COLO668 (cell line): ENCODE measurements at regions not wholly inside any gene's neighbourhood (a gene's known extent, or its start where the extent isn't known, plus 50 kb on each side); places are given as distances from the start of the nearest gene placed in this dataset.

Experiments
- DNase-seq: peaks from one replicate; lab custom pipeline; 2025; ENCODE audit not compliant: unreplicated experiment; lab: John Stamatoyannopoulos, UW

DNA sequence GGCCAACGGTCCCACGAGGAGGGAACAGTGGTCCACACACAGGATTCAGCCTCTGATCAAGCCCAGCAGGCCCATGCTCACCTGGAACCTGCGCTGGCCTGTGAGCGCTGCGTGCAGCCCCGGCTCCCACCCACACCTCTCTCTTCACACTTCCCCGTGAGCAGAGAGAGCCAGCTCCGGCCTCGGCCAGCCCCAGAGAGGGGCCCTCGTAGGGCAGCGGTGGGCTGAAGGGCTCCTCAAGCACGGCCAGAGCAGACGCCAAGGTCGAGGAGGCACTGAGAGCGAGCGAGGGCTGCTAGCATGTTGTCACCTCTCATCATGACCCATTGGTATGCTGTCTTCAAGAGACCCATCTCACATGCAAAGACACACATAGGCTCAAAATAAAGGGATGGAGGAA lies 83.0 kb upstream of the FMR1 start:
- DNase-seq = no peak

DNA sequence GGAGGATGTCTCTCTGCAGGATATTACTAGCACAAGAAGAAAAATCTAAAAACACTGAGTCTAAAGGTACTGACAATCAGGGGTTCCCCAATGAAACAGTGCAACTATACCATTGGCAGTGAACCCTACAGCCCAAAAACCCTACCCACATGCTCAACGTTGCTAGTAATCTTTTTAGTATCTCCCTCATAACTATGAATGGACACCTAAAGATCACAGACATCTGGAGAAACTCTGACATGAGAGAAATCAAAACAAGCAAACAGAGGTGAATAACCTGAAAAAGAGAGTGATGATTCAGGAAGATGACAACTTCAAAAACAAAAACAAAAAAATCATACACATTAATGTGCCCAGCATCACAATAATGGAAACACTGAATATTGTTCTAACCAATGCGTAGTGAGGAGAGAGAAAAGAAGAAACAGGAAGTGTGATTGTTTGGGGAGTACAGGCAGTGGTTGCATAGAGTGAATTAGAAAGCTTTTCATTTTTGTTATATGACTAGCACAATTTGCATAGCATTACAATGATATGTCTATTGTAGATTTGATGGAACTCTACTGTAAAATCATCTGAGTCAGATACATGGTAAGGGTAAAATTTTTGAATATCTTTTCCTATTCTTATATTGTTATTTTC lies 78.9 kb upstream of the FMR1 start:
- no peak for DNase-seq

DNA sequence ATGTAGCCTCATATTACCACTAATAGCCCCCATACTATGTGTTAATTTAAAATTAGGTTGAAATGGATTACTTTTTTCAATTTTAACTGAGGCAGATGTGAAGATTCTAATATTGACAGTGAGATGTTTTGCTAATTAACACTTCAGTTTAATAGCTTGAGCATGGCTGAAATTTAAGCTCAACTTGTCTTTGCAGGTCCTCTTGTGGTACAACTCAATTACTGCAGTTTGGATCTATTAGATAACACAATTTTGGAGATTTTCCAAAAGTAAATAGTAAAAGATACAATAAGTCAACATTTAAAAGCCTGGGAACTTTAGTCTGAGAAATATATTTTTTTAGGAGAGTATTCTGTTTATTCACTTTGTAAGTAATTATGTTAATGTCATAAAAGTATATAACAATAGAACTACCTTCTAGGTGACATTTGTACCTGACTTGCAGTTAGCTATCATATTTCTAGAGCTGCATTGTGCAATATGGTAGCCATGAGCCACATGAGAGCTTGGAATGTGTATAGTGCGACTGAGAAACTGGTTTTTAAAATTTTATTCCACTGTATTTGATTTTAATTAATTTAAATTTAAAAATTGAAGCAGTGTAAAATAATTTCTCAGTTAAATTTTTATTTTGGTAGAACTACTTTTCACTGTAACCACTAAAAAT lies 73.1 kb upstream of the FMR1 start:
- no peak for DNase-seq

DNA sequence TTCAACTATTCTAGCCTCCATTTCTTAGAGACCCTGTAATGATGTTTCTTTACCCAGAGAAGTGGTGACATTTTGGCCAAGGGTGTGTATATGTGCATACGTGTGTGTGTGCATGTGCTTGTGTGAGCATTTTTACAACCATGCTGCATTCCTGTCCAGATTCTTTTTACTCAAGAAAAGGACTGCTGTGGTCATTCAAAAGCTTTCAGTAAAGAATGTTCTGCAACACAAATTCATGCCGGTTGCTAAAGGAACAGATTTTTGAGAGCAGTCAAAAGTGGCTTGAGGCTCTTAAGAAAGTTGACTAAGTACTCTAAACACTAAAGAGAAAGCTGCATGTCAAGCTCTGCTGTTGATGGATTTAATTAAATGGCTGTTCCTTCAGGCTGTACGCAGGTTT lies 65.0 kb upstream of the FMR1 start:
- no peak for DNase-seq

DNA sequence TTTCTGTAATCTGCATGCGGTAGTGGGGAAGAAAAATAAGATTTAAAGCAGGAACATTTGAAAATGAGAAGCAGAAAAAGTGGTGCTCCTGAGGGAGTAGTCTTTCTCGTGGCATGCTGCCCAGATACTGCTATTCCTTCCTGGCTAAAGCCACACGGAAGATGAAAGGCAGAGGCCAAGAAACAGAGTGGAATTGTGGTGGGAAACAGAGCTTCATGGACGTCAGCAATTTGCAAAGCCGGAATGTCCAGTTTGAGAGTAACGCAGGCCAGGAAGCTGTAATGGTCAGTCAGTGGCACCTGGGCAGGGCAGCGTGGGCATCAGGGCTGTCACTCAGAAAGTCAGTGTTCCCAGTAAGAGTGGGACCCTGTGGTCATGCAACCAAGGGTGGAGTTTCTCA lies 63.7 kb upstream of the FMR1 start:
- DNase-seq = no peak

DNA sequence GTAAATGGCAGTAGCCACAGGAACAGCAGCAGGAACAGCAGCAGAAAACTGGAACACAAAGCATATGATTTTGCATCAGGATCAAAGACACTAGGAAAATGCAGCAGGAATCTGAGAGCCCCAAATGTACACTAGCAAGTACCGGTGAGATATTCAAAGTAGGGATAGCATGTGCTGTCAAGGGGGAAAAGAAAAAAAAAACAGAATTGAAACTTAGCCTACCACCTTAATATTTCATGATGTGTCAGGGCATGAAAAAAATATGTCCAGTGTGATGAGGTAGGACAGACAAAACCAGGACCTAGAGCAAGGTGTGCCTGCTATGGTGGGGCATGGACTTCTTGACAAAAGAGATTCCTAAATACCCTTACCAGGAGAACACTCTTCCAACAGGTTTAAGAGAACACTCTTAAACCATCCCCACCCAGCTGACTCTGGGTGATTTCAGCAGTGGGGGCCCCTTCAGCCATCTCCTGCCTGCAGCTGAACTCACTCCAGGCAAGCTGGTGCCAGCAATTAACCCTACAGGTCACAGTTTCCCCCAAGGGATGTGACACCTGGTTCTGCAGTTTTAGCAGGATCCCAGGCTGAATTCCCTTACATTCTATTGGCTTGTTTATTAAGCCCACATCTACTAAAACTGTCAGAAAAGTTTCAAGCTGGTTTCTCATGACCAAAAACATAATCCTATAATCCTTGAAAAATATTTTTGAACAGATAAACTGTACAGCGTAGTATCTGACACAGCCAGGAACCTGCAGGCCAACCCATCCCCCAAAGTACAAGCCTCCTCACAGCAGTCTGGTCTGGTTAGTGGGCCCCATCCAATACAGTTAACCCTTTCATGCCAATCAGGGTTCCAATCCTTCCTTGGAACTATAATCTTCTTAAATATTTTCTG lies 62.9 kb upstream of the FMR1 start:
- no peak for DNase-seq

DNA sequence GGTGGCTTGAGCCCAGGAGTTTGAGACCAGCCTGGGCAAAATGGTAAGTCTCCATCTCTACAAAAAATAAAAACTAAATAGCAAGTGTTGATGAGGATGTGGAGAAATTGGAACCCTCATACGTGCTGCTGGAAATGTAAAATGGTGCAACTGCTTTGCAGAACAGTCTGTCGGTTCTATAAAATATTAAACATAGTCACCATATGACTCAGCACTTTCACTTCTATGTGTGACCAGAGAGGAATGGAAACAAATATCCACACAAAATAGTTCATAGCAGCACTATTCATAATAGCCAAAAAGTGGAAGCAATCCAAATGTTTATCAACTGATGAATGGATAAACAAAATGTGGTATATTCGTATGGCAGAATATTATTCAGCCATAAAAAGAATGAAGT lies 60.8 kb upstream of the FMR1 start:
- DNase-seq = no peak

DNA sequence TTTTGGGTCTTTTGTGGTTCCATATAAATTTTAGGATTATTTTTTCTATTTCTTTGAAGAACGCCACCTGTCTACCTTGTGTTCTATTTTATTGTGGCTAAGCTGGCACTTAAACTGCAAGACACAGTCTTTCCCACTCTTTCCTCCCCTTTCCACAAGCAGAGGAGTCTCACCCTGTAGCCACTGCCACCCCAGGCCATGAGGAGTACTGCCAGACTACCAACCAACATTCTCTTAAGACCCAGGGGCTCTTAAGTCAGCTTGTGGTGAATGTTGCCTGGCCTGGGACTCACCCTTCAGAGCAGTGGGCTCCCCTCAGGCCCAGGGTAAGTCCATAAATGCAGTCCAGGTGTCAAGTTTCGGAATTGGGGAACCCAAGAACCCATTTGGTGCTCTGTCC lies 58.0 kb upstream of the FMR1 start:
- DNase-seq = no peak

DNA sequence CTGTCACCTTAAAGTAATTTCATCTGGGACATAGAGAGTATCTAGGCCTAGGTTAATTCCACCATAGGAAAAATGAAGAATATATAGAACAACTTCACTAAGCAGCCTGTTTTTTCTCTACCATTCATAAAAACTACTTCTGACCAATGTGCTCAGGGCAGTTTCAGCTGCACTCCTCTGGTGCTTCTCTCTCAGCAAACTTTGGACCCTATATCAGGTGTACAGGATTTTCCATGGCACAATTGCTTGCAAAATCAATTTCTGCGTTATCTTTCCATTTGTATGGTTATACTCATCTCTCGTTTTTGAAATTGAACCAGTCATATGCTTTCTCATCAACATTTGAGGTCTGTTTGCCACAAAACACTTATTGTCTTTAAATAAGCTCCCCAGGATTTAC lies 52.1 kb upstream of the FMR1 start:
- DNase-seq = no peak
